ENCODE measurements at regions not wholly inside any gene's neighbourhood (a gene's known extent, or its start where the extent isn't known, plus 50 kb on each side); places are given as distances from the start of the nearest gene placed in this dataset.

DNA sequence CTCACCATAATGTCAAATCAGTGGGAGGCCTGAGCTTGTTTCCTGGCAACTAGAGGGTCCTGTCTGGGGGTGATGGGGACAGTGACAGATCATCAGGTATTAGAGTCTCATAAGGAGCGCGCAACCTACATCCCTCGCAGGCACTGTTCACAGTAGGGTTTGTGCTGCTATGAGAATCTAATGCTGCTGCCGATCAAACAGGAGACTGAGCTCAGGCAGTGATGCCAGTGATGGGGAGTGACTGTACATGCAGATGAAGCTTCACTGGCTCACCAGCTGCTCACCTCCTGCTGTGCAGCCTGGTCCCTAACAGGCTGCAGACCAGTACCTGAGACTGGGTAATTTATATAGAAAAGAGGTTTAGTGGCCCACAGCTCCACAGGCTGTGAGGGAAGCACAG, 147.3 kb downstream of the TTLL2 start:
- DNase-seq (ENCODE audit: low read depth), result no peak

DNA sequence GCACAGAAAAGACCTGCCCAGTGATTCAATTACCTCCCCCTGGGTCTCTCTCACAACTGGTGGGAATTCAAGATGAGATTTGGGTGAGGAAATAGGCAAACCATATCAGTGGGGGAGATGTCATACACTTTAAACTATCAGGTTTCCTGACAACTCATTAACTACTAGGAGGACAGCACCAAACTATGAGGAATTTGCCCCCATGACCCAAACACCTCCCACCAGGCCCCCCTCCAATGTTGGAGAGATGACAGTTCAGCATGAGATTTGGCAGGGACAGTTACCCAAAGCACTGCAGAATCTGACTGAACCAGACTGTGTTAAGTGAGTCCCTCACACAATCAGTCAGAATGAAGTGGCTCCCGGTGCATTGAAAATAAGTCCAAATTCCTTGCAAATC, 148.0 kb downstream of the TTLL2 start:
- TF ChIP-seq, protein P1, sequence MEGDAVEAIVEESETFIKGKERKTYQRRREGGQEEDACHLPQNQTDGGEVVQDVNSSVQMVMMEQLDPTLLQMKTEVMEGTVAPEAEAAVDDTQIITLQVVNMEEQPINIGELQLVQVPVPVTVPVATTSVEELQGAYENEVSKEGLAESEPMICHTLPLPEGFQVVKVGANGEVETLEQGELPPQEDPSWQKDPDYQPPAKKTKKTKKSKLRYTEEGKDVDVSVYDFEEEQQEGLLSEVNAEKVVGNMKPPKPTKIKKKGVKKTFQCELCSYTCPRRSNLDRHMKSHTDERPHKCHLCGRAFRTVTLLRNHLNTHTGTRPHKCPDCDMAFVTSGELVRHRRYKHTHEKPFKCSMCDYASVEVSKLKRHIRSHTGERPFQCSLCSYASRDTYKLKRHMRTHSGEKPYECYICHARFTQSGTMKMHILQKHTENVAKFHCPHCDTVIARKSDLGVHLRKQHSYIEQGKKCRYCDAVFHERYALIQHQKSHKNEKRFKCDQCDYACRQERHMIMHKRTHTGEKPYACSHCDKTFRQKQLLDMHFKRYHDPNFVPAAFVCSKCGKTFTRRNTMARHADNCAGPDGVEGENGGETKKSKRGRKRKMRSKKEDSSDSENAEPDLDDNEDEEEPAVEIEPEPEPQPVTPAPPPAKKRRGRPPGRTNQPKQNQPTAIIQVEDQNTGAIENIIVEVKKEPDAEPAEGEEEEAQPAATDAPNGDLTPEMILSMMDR (IDR thresholded peaks at IDR 0.05; ENCODE audit: low read length, missing control alignments), result no peak
- DNase-seq (ENCODE audit: low read depth), result no peak
- no peak overlapping the region for H3K4me3 ChIP-seq (replicated peaks; ENCODE audit: low read depth, low read length)

More for the DNA sequence above, 147.3 kb downstream of the TTLL2 start:
- no peak overlapping the region for H3K4me3 ChIP-seq (replicated peaks; ENCODE audit: low read depth, low read length)
- TF ChIP-seq, protein P1 (IDR thresholded peaks at IDR 0.05; ENCODE audit: low read length, missing control alignments), result no peak

DNA sequence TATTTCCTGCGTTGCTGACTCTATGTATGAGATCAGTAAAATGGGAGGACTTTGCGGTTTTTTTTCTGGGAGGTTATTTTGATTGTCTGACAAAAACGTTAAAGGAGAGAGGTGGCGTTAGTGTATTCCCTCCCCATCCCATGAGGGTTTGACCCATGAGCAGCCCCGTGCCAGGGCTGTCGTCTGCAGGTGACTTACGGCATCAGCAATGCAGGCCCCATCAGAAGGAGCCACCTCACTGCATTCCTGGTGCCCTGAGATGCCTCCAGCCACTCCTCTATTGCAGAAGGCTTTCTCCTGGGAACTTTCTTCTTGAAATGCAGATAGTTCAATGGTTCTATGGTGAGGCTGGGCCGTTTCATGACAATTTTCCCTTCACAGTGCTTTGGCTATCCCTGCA, 149.3 kb downstream of the TTLL2 start:
- TF ChIP-seq, protein P1 (IDR thresholded peaks at IDR 0.05; ENCODE audit: low read length, missing control alignments), result no peak
- no peak overlapping the region for H3K4me3 ChIP-seq (replicated peaks; ENCODE audit: low read depth, low read length)
- no peak for DNase-seq (ENCODE audit: low read depth)

DNA sequence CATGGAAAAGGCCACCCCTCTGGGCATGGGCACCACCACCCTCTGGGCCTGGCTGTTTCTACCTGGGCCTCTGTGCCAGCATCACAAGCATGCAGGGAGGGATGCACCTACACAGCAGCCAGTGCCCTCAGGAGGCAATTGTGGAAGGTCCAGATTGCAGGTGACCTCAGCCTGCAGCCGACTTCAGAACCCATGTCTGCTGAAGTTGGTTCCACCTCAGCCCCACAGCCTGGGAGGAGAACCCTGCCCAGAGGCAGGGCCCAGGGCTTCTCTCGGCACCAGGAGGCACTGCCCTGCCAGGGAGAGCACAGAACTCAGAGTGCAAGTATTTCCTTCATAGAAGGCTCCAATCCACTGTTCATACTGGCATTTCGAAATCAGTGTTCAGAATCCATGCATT, 149.8 kb downstream of the TTLL2 start:
- DNase-seq (ENCODE audit: low read depth), result peak; percentile 29
- H3K4me3 ChIP-seq (replicated peaks; ENCODE audit: low read depth, low read length), result no peak overlapping the region
- TF ChIP-seq, protein P1 (IDR thresholded peaks at IDR 0.05; ENCODE audit: low read length, missing control alignments), result peak; percentile 11

DNA sequence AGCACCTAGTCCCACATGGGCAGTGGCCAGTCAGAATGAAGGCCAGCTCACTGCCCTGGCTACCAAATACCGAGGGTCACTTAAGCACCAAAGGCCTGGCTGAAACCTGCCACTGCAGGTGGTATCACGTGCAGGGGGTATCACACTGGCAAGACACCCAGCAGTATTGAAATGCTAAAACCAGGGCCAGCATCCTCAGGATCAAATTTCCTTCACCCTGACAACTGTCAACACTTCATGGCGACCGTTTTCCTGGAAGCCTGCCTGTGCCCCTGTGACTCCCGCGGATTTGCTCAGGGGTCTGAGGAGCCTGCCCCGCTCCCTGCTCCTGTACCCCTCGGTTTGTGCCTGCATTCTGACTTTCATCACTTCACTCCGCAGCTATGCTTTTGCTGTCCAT, 151.1 kb downstream of the TTLL2 start:
- TF ChIP-seq, protein P1 (IDR thresholded peaks at IDR 0.05; ENCODE audit: low read length, missing control alignments), result no peak
- no peak overlapping the region for H3K4me3 ChIP-seq (replicated peaks; ENCODE audit: low read depth, low read length)
- no peak for DNase-seq (ENCODE audit: low read depth)

DNA sequence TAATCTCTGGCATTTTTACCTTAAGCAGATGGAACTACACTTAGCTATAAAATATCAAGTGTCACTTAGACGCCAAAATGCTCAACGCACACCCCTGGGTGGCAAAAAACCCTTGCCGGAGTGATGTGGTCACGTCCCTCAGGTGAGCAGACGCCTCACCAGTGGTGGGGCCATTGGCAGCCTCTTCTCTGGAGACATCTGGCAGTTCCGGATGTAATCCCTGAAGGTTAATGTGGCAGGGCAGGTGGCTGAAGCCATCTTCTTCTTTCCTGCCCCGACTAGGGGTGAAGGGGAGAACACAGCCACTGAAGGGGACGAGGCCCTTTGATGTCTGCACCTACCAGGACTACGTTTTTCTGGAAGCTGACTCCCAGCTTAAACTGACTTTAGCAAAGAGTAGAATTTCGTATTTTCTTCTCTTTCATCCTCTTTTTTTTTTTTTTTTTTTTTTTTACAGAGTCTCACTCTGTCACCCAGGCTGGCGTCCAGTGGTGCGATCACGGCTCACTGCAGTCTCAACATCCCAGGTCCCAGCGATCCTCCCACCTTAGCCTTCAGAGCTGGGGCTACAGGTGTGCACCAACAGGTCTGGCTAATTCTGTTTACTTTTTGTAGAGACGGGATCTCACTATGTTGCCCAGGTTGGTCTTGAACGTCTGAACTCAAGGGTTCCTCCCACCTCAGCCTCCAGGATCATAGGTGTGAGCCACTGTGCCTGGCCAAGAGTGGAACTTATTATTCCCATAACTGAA, 152.1 kb downstream of the TTLL2 start:
- H3K4me3 ChIP-seq (replicated peaks; ENCODE audit: low read depth, low read length), result no peak overlapping the region
- TF ChIP-seq, protein P1 (IDR thresholded peaks at IDR 0.05; ENCODE audit: low read length, missing control alignments), result no peak
- no peak for DNase-seq (ENCODE audit: low read depth)

DNA sequence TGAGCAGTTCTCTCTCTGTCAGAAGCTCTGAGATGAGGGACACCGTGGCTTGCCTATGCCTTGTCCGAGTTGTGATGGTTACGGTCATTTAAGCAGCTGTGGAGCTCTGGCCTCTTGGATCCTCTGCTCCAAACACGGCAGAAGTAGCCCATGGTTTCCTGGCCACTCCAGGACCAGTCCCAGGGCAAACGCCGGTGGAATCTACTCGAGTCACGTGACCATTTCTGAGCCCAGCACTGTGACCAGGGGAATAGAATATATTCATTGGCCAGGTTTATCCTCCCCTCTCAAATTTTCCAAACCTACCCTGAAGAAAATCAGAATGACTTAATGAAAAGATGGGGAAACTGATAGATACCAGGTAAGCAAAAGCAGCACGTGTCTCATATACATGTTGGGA, 152.8 kb downstream of the TTLL2 start:
- no peak for DNase-seq (ENCODE audit: low read depth)
- TF ChIP-seq, protein P1 (IDR thresholded peaks at IDR 0.05; ENCODE audit: low read length, missing control alignments), result no peak
- no peak overlapping the region for H3K4me3 ChIP-seq (replicated peaks; ENCODE audit: low read depth, low read length)

Data from fibroblast of pulmonary artery (primary cell).